ENCODE measurements at regions not wholly inside any gene's neighbourhood (a gene's known extent, or its start where the extent isn't known, plus 50 kb on each side); places are given as distances from the start of the nearest gene placed in this dataset.

DNA sequence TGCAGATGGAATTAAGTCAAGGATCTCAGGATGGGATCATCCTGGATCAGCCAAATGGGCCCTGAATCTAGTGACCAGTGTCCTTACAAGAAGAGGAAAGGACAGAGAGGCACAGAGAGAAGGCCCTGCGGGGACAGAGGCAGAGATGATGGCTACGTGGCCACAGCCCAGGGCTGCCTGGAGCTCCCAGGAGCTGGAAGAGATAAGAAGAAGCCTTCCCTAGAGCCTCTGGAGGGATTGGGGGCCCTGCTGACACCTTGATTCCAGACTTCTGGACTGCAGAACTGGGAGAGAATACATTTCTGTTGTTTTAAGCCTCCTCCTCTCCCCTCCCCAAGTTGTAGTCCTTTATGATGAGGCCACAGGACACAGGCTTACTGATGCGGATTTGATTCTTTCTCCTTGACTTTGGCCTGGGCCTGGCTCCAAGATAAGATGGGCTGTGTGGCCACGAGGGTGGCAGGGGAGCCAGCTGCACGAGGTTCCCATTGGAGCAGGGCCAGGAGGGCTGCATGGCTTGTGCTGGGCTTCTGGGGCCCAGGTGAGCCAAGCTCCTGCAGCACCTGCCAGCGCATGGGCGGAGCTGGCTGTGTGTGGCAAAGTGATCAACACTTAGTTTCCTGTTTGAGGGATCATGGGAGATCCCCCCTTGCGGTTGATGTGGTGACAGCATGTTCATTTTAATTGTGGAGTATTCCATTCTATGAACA is 146.1 kb downstream of the IRF8 start:
- H3K4me3 ChIP-seq (ENCODE audit: low read length), result no peak overlapping the region
- ATAC-seq (no peak), DNase-seq (no peak)
- no TSS peak for BruUV-seq (replicated peaks)
- no peaks in the 10 kb centered on the region for H3K79me2 ChIP-seq (ENCODE audit: low read length)
- no peaks in the 10 kb centered on the region for H3K9me2 ChIP-seq (replicated peaks; ENCODE audit: low read length)
- no peak overlapping the region for H3K4me2 ChIP-seq (ENCODE audit: low read length)
- H3F3A ChIP-seq (ENCODE audit: low read length, unreplicated experiment), result no peaks in the 10 kb centered on the region
- no peak overlapping the region for H3K27ac ChIP-seq (ENCODE audit: low read length)
- H3K36me3 ChIP-seq (ENCODE audit: low read depth, low read length), result no peaks in the 10 kb centered on the region
- H2AFZ ChIP-seq (ENCODE audit: low read length), result no peak overlapping the region
- peaks cover 61% of the 10 kb centered on the region for H3K27me3 ChIP-seq (ENCODE audit: low read length)
- POLR2A ChIA-PET (ENCODE audit: unreplicated experiment), result no interaction called here
- TF ChIP-seq EZH2 (IDR thresholded peaks at IDR 0.05; ENCODE audit: low read length, unreplicated experiment) (no peak), EZH2phosphoT487 (IDR thresholded peaks at IDR 0.05; ENCODE audit: borderline replicate concordance, low read length) (no peak), CTCF (conservative IDR thresholded peaks at IDR 0.05; ENCODE audit: low read depth, low read length) (no peak)
- intact Hi-C loops (cut with micrococcal nuclease), result no loop called here
- CTCF ChIA-PET, result no interaction called here
- H4K20me1 ChIP-seq (ENCODE audit: low read length), result no peaks in the 10 kb centered on the region
- H3K9ac ChIP-seq (ENCODE audit: low read length), result no peak overlapping the region
- no peaks in the 10 kb centered on the region for H3K4me1 ChIP-seq (ENCODE audit: insufficient read depth, low read length)
- no peaks in the 10 kb centered on the region for H3K9me3 ChIP-seq (ENCODE audit: low read length)

DNA sequence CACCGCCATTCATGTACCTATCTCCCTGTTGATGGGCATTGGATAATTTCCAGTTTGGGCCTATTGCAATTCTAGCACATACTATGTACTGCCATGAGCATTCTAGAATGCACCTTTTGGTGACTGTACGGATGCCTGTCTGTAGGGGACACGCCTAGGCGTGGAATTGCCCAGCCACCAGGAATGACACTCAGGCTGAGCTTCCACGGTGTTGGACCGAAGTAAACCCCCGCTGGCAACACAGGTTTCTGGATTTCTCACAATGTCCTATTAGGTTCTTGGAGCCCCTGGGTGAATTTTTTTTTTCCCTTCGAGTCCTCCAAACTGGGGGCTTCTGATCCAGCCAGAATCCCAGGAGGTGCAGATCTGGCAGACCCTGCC is 146.6 kb downstream of the IRF8 start:
- DNase-seq (no peak), ATAC-seq (no peak)
- no peaks in the 10 kb centered on the region for H3K36me3 ChIP-seq (ENCODE audit: low read depth, low read length)
- CTCF ChIA-PET, result no interaction called here
- no peak overlapping the region for H3K9ac ChIP-seq (ENCODE audit: low read length)
- no peaks in the 10 kb centered on the region for H3K9me2 ChIP-seq (replicated peaks; ENCODE audit: low read length)
- H3K4me1 ChIP-seq (ENCODE audit: insufficient read depth, low read length), result no peaks in the 10 kb centered on the region
- no peaks in the 10 kb centered on the region for H3F3A ChIP-seq (ENCODE audit: low read length, unreplicated experiment)
- no peak overlapping the region for H3K4me2 ChIP-seq (ENCODE audit: low read length)
- H2AFZ ChIP-seq (ENCODE audit: low read length), result no peak overlapping the region
- no peaks in the 10 kb centered on the region for H3K9me3 ChIP-seq (ENCODE audit: low read length)
- no TSS peak for BruUV-seq (replicated peaks)
- TF ChIP-seq EZH2phosphoT487 (IDR thresholded peaks at IDR 0.05; ENCODE audit: borderline replicate concordance, low read length) (no peak), EZH2 (IDR thresholded peaks at IDR 0.05; ENCODE audit: low read length, unreplicated experiment) (no peak), CTCF (conservative IDR thresholded peaks at IDR 0.05; ENCODE audit: low read depth, low read length) (no peak)
- H3K27ac ChIP-seq (ENCODE audit: low read length), result no peak overlapping the region
- H3K79me2 ChIP-seq (ENCODE audit: low read length), result no peaks in the 10 kb centered on the region
- H3K4me3 ChIP-seq (ENCODE audit: low read length), result no peak overlapping the region
- intact Hi-C loops (cut with micrococcal nuclease), result no loop called here
- H4K20me1 ChIP-seq (ENCODE audit: low read length), result no peaks in the 10 kb centered on the region
- H3K27me3 ChIP-seq (ENCODE audit: low read length), result peaks cover 67% of the 10 kb centered on the region
- POLR2A ChIA-PET (ENCODE audit: unreplicated experiment), result no interaction called here

DNA sequence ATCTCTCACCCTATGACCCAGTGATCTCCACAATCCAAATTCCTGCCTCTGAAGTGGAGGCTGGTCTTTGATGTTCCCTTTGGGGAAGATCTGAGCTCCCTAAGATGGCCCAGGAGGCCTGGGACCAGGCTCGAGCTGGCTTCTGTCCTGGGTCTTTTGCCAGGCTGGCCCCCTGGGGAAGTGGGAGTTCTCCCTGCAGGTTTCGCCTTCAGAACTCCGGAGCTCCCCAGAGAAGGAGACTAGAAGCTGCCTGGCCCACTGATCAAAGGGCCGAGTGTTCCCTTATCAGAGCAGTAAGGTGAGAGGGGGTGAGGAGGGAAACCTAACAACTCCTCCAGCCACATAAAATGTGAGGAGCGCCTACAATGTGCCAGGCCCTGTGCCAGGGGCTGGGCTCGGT is 147.1 kb downstream of the IRF8 start:
- Histone ChIP-seq H3K4me3 (ENCODE audit: low read length) (no peak overlapping the region), H3K4me2 (ENCODE audit: low read length) (no peak overlapping the region), H3K79me2 (ENCODE audit: low read length) (no peaks in the 10 kb centered on the region), H2AFZ (ENCODE audit: low read length) (no peak overlapping the region), H3F3A (ENCODE audit: low read length, unreplicated experiment) (no peaks in the 10 kb centered on the region), H3K9me2 (replicated peaks; ENCODE audit: low read length) (no peaks in the 10 kb centered on the region), H4K20me1 (ENCODE audit: low read length) (no peaks in the 10 kb centered on the region), H3K9me3 (ENCODE audit: low read length) (no peaks in the 10 kb centered on the region), H3K4me1 (ENCODE audit: insufficient read depth, low read length) (no peaks in the 10 kb centered on the region), H3K27me3 (ENCODE audit: low read length) (peaks cover 67% of the 10 kb centered on the region), H3K9ac (ENCODE audit: low read length) (no peak overlapping the region), H3K36me3 (ENCODE audit: low read depth, low read length) (no peaks in the 10 kb centered on the region), H3K27ac (ENCODE audit: low read length) (no peak overlapping the region)
- ATAC-seq (no peak), DNase-seq (no peak)
- intact Hi-C loops (cut with micrococcal nuclease), result no loop called here
- CTCF ChIA-PET, result no interaction called here
- no TSS peak for BruUV-seq (replicated peaks)
- no peak for TF ChIP-seq EZH2 (IDR thresholded peaks at IDR 0.05; ENCODE audit: low read length, unreplicated experiment)
- POLR2A ChIA-PET (ENCODE audit: unreplicated experiment), result interaction anchor here (0.8 kb wide), 1 partner anchor 1183 kb away, joined by 5 read pairs; no protein-coding TSS in a partner anchor

All from PC-3 (cell line).